Heart right ventricle (tissue), 16 donors: ENCODE measurements at regions not wholly inside any gene's neighbourhood (a gene's known extent, or its start where the extent isn't known, plus 50 kb on each side); places are given as distances from the start of the nearest gene placed in this dataset.

Source experiments
- ATAC-seq, 8 donors: fragments of 200-7000 bp; cut with Tn5 transposase; one replicate each; pipeline ENCODE4 v1.9.1; 2020; ENCODE audit warnings: mild to moderate bottlenecking in 8 of 8, moderate library complexity in 8 of 8, moderate number of reproducible peaks in 1 of 8
- DNase-seq, 2 donors: peaks; one replicate each; pipeline ENCODE4 v3.0.0-alpha.2; 2020
- H3K27ac ChIP-seq, 10 donors: fragments of 200-600 bp; sonication (generic) in 2 of 10; one replicate each; pipeline versions ENCODE4 v1.5.0 to v1.8.0; 2020 to 2022; ENCODE audit warnings: mild to moderate bottlenecking in 3 of 10
- H3K27me3 ChIP-seq, 7 donors: fragments of 200-600 bp; one replicate each; pipeline ENCODE4 v1.8.0; 2021 to 2022; ENCODE audit warnings: mild to moderate bottlenecking in 2 of 7
- H3K36me3 ChIP-seq, 9 donors: fragments of 200-600 bp; sonication (generic) in 1 of 9; one replicate each; pipeline versions ENCODE4 v1.5.0 to v1.8.0; 2020 to 2022; ENCODE audit warnings: mild to moderate bottlenecking in 2 of 9
- H3K4me1 ChIP-seq, 9 donors: fragments of 200-600 bp; sonication (generic) in 1 of 9; one replicate each; pipeline versions ENCODE4 v1.5.0 to v1.8.0; 2020 to 2022; ENCODE audit warnings: mild to moderate bottlenecking in 4 of 9
- H3K4me3 ChIP-seq, 10 donors: fragments of 200-600 bp; sonication (generic) in 2 of 10; one replicate each; pipeline versions ENCODE4 v1.5.0 to v1.8.0; 2020 to 2022; ENCODE audit warnings: mild to moderate bottlenecking in 7 of 10, moderate library complexity in 2 of 10
- H3K9me3 ChIP-seq, 11 donors: fragments of 200-600 bp in 10 of 11; sonication (generic) in 2 of 11; one replicate each; pipeline versions ENCODE4 v1.5.0 to v1.8.0; 2013 to 2022; ENCODE audit warnings: mild to moderate bottlenecking in 2 of 11, control low read depth in 1 of 11, moderate library complexity in 1 of 11
- CTCF ChIP-seq, 9 donors: fragments of 200-600 bp; sonication (generic) in 2 of 9; IDR thresholded peaks; one replicate each; pipeline versions ENCODE4 v1.5.0 to v1.8.0; 2021 to 2022; ENCODE audit warnings: antibody characterized with exemption in 9 of 9, mild to moderate bottlenecking in 5 of 9, moderate library complexity in 1 of 9
- WGBS, 2 donors: extraction: QIAGEN DNeasy Blood & Tissue Kit; methylation state at CpG; one replicate each; pipeline ENCODE4 v1.1.7; 2013; ENCODE audit warnings: inconsistent platforms in 1 of 2; 5-methylcytosine and 5-hydroxymethylcytosine counted together
- intact Hi-C, 10 donors: fragments of 100-400 bp; cut with DNase I; formaldehyde crosslinking; loops; one replicate each; pipeline versions ENCODE4 v1.11.1 to v1.14.2; 2022
- donor health status: Arrhythmogenic right ventricular cardiomyopathy.
- donor health status: ischemic (EF 13 %, LVEDD 7.1; RV severe dilation, severe dysfunction).
- donor health status: healthy with polysubstance abuse.
- donor health status: DM: no; HTN: yes; CAD: no.
- donor health status: DM: no; HTN: no; CAD: no.
- donor health status: ischemic (EF 25% LVEDD 6.9; RV normal size, moderate dysfunction).
- donor health status: ischemic (EF 25% LVEDD 5.7; RV mildly dilated, moderate dysfunction).
- donor health status: healthy.
- donor health status: DM: yes; HTN: yes; CAD: no.
- donor health status: Ischemic cardiomyopathy.
- donor health status: ischemic (EF 35%, LVEDD 5.7; RV mildly dilated, moderate dysfunction).
- donor health status: nonischemic (EF 11% LVEDD 7.7; RV severe dilation, severe dysfunction).
- donor health status: DM: yes; HTN: yes; CAD: no.
- donor health status: PGD.
- donor health status: ischemic (EF 29% LVEDD 5.4; RV normal size, mild dysfunction).
- donor health status: nonischemic (EF 23%, LVEDD 6.1; RV moderate dilation, normal function).

GRCh38 chr1:84090447-84091245, 53.4 kb upstream of the PRKACB start:
- no peak for DNase-seq
- WGBS, 2 donors: 75 to 82% methylated on average over 3 of the region's 3 CpGs
- H3K27ac ChIP-seq: peak overlapping the region in 1 of 10 donors; percentile 32
- TF ChIP-seq CTCF (IDR thresholded peaks at IDR 0.05): no peak
- no peak for ATAC-seq
- no peaks in the 10 kb centered on the region for H3K36me3 ChIP-seq
- H3K4me1 ChIP-seq: peaks cover 0 to 18% (median 8%) of the 10 kb centered on the region in 9 donors
- peaks cover 0 to 6% (median 0%) of the 10 kb centered on the region in 11 donors for H3K9me3 ChIP-seq
- intact Hi-C loops: no loop called here
- H3K27me3 ChIP-seq: no peaks in the 10 kb centered on the region
- H3K4me3 ChIP-seq: peak overlapping the region in 1 of 10 donors; percentile 26

- H3K36me3 ChIP-seq: no peaks in the 10 kb centered on the region
- no peak overlapping the region for H3K27ac ChIP-seq
- no peak for DNase-seq
- H3K4me3 ChIP-seq: no peak overlapping the region
- no peak for TF ChIP-seq CTCF (IDR thresholded peaks at IDR 0.05)
- peaks cover 0 to 18% (median 8%) of the 10 kb centered on the region in 9 donors for H3K4me1 ChIP-seq
- H3K27me3 ChIP-seq: no peaks in the 10 kb centered on the region
- H3K9me3 ChIP-seq: no peaks in the 10 kb centered on the region
- intact Hi-C loops: no loop called here
- no peak for ATAC-seq
Measured at GRCh38 chr1:84089867-84090266, 54.2 kb upstream of the PRKACB start.

GRCh38 chr1:84089465-84089864, 54.6 kb upstream of the PRKACB start:
- H3K36me3 ChIP-seq: no peaks in the 10 kb centered on the region
- H3K27ac ChIP-seq: no peak overlapping the region
- no peak for ATAC-seq
- no peaks in the 10 kb centered on the region for H3K27me3 ChIP-seq
- peaks cover 0 to 18% (median 8%) of the 10 kb centered on the region in 9 donors for H3K4me1 ChIP-seq
- DNase-seq: no peak
- intact Hi-C loops: no loop called here
- H3K9me3 ChIP-seq: no peaks in the 10 kb centered on the region
- no peak overlapping the region for H3K4me3 ChIP-seq
- TF ChIP-seq CTCF (IDR thresholded peaks at IDR 0.05): no peak

GRCh38 chr1:84086616-84087015, 57.5 kb upstream of the PRKACB start:
- H3K4me1 ChIP-seq: peaks cover 0 to 19% (median 11%) of the 10 kb centered on the region in 9 donors
- ATAC-seq: no peak
- no peaks in the 10 kb centered on the region for H3K9me3 ChIP-seq
- intact Hi-C loops: no loop called here
- no peak overlapping the region for H3K4me3 ChIP-seq
- no peak for DNase-seq
- H3K27ac ChIP-seq: no peak overlapping the region
- no peaks in the 10 kb centered on the region for H3K36me3 ChIP-seq
- no peak for TF ChIP-seq CTCF (IDR thresholded peaks at IDR 0.05)
- H3K27me3 ChIP-seq: no peaks in the 10 kb centered on the region
- WGBS, 2 donors: 84 to 87% methylated on average over 3 of the region's 3 CpGs
